Spinal cord (tissue), 9 donors: ENCODE measurements at regions not wholly inside any gene's neighbourhood (a gene's known extent, or its start where the extent isn't known, plus 50 kb on each side); places are given as distances from the start of the nearest gene placed in this dataset.

Experiments used
- DNase-seq, 6 donors: peaks; one replicate each; pipeline versions ENCODE4 v3.0.0 to v3.0.0-alpha.2; 2013 to 2015; ENCODE audit warnings: low spot score in 6 of 6, low read depth in 4 of 6
- H3K27ac ChIP-seq: one replicate; pipeline ENCODE4 v1.5.1; 2013; ENCODE audit warnings: low read depth, low read length, control low read depth
- H3K27me3 ChIP-seq: one replicate; pipeline ENCODE4 v1.6.1; 2013; ENCODE audit warnings: low read length; ENCODE audit not compliant: control insufficient read depth, insufficient read depth
- H3K36me3 ChIP-seq: one replicate; pipeline ENCODE4 v1.6.1; 2013; ENCODE audit warnings: low read length; ENCODE audit not compliant: control insufficient read depth, insufficient read depth
- H3K4me1 ChIP-seq: one replicate; pipeline ENCODE4 v1.6.1; 2013; ENCODE audit warnings: low read length; ENCODE audit not compliant: control insufficient read depth, insufficient read depth
- H3K4me3 ChIP-seq: one replicate; pipeline ENCODE4 v1.5.1; 2013; ENCODE audit warnings: low read depth, low read length, control low read depth
- H3K9me3 ChIP-seq: one replicate; pipeline ENCODE4 v1.6.1; 2013; ENCODE audit warnings: low read length; ENCODE audit not compliant: control insufficient read depth, insufficient read depth
- WGBS: methylation state at CpG from one replicate; pipeline ENCODE4 v1.1.5; 2013; ENCODE audit warnings: missing lambda C conversion rate; ENCODE audit not compliant: insufficient coverage; 5-methylcytosine and 5-hydroxymethylcytosine counted together
- donor health status: healthy.

DNA sequence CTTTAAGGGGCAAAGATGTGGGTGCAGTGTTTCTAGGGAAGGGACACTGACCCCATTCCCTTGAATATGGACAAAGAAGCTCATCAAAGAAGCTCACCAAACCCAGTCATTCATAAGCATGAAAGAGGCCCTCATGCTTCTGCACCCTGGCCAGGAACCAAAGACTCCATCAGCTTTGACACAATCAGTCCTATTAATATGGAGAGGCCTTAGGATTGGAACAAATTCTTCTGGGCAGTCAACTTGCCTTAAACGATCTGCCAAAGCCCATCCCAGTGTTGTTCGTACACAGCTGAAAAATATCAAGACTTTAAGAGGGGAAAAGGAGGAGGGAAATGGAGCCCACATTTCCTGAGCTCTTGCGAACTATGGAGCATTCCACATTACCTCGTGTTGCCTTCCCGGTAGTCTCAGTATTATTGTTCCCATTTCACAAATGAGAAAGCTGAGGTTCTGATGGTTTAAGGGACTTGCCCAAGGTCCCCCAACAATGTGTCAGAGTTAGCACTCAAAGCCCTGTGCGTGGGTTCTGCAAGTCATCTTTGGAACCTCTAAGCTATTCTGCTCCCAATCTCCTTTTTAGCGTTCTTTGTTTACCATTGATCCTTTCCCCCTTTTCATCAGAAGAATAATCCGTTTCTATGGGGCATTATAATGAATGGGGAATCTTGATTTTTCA lies 161.9 kb downstream of the ZBTB18 start:
- Histone ChIP-seq H3K4me3 (no peak overlapping the region), H3K27me3 (no peaks in the 10 kb centered on the region), H3K9me3 (no peaks in the 10 kb centered on the region), H3K4me1 (peaks cover 6% of the 10 kb centered on the region), H3K27ac (no peak overlapping the region), H3K36me3 (no peaks in the 10 kb centered on the region)
- DNase-seq = peak in 1 of 6 donors; percentile 46
- 87% methylated on average over 5 of the region's 8 CpGs for WGBS

DNA sequence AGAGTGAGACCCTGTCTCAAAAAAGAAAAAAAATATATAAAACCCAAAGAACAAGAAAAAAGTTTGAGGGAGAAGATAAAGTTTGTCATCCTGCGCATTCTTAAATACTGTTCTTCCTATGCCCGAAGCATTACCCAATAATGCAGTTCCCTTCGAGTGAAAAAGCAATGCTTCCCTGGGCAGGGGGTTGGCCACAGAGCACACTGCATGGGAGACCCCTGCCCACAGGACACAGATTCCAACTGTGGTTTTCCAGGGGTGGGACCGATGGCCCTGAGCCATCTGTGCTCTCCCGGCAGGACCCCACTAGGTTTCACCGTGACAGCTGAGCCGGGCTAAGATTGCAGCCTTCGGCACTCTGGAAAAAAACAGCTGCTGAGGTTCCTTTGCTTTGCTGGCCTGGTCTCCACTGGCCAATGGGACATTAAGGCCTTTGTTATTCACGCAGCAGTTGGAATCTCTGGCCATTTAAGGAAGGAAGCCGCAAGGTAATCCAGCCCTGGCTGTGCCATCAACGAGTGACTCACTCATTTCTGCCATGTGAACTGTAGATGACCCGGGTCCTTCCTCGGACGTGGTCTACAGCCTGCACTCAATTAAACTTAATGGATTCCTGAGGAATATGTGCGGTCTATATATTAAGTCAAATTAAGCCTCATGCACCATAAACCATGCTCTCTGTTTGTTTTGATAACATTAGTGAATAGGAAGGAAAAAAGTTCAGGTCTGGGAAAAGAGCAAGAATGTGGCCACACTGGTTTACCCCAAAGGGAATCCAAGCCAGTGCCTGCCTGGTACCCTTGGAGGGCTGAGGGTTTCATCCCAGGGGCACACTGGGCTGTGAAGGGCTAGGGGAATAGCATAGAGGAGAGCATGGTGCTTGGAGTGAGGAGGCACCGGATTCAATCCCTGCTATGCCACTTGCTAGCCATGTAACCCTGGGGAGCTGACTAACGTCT lies 163.2 kb downstream of the ZBTB18 start:
- WGBS = 77% methylated on average over 12 of the region's 17 CpGs
- peak in 1 of 6 donors; percentile 34 for DNase-seq
- Histone ChIP-seq H3K27ac (no peak overlapping the region), H3K4me1 (peaks cover 11% of the 10 kb centered on the region), H3K9me3 (no peaks in the 10 kb centered on the region), H3K36me3 (no peaks in the 10 kb centered on the region), H3K27me3 (no peaks in the 10 kb centered on the region), H3K4me3 (no peak overlapping the region)

DNA sequence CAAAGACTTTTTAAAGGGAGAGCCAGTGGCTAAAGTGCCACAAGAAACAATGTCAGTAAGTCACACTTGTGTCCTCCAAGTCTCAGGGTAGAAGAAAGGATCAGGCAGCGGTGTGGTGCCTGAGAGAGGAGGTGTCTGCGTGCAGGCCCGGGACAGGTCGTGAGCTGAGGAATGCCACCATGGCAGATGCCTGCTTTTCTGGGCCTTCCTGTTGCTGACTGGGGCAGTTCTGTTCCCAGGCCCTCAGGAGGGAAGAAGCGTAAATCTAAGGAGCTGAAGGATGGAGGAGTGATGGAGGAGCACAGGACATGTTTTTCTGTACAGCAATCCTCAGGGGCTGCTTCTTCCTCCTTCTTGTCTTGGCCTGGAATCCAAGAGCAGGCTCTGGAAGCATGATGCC lies 165.8 kb downstream of the ZBTB18 start:
- H3K27me3 ChIP-seq = no peaks in the 10 kb centered on the region
- H3K36me3 ChIP-seq = no peaks in the 10 kb centered on the region
- H3K4me3 ChIP-seq = no peak overlapping the region
- H3K9me3 ChIP-seq = no peaks in the 10 kb centered on the region
- no peak overlapping the region for H3K27ac ChIP-seq
- no peak for DNase-seq
- 91% methylated on average over 5 of the region's 5 CpGs for WGBS
- H3K4me1 ChIP-seq = peaks cover 11% of the 10 kb centered on the region

DNA sequence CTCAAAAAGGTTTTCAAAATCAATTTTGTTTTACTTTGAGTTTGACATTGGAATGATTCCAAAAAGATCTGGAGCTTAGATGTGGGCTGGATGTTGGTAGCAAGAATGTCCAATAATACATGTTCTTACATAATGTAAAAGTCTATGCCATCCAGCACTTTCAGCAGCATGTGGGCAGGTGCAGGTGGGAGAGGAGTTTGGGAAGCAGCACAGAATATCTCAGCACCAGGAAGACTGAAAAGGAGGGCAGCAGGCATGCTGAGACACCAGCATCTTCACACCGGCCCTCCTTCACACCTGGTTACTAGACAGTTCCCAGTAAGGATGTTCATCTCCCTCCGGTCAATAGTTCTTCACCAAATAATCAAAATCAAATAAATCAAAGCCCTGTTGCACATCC lies 166.6 kb downstream of the ZBTB18 start:
- 100% methylated on average over 2 of the region's 2 CpGs for WGBS
- H3K4me1 ChIP-seq = peaks cover 11% of the 10 kb centered on the region
- no peak overlapping the region for H3K27ac ChIP-seq
- H3K4me3 ChIP-seq = no peak overlapping the region
- DNase-seq = no peak
- H3K9me3 ChIP-seq = no peaks in the 10 kb centered on the region
- H3K27me3 ChIP-seq = peaks cover under 1% of the 10 kb centered on the region
- no peaks in the 10 kb centered on the region for H3K36me3 ChIP-seq

DNA sequence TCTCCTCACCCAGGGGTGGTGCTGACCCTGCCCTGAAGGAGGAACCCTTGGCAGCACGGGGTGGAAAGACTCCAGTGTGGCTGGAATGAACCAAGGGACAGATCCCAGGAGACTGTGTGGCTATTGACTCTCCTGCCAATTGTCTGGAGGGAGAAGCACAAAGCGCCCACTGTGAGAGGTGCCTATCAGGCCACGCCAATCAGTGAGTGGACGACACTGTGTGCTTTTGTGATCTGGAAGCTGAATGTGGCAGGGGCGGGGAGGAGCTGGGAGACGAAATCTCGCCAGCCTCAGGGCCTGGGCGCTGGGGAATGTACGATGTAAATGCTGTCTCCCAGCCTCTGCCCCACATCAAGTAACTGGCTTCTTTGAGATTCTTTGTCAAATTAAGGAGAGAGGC lies 167.1 kb downstream of the ZBTB18 start:
- no peak overlapping the region for H3K4me3 ChIP-seq
- no peaks in the 10 kb centered on the region for H3K9me3 ChIP-seq
- H3K27me3 ChIP-seq = peaks cover 2% of the 10 kb centered on the region
- DNase-seq = peak in 1 of 6 donors; percentile 43
- H3K27ac ChIP-seq = no peak overlapping the region
- peaks cover 11% of the 10 kb centered on the region for H3K4me1 ChIP-seq
- H3K36me3 ChIP-seq = no peaks in the 10 kb centered on the region
- 45% methylated on average over 5 of the region's 9 CpGs for WGBS

DNA sequence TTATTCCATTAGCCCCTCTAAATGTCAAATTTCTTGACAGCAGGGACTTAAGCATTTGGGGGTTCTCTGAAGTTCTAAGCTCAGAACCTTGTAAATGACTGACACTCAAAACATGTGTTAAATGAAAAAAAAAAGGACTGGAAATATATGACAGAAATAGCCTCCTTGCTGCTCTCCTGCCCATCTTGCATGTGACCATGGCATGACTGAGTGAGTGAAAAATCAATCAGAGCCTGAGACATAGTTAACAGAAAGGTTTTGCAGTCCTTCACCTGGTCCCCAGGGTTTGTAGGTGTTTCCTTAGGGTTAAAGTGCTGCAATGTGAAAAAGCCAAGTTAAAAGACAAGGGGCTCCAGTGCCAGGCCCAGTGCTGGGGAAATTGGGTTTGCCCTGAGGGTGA lies 168.1 kb downstream of the ZBTB18 start:
- Histone ChIP-seq H3K9me3 (no peaks in the 10 kb centered on the region), H3K4me3 (no peak overlapping the region), H3K27me3 (peaks cover 2% of the 10 kb centered on the region), H3K4me1 (peaks cover 9% of the 10 kb centered on the region), H3K36me3 (no peaks in the 10 kb centered on the region), H3K27ac (no peak overlapping the region)
- no peak for DNase-seq

DNA sequence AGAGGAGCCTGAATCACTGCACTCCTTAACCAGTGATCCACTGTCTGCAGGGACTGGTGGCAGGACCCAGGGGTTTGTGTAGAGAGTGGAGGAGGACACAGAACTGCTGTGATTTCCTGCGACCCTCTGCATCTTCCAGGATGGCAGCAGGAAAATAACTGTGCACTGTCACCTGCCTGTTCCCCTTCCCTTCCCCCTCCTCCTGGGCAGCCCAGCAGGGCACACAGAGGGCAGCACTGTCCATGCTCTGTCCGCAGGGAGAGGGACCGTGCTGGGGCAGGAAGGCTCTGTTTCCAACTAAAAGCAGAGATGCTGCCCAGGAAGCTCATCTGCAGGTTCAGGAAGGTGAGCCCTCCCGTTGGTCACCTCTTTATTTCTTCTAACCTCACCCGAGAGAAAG lies 168.7 kb downstream of the ZBTB18 start:
- DNase-seq = no peak
- no peak overlapping the region for H3K27ac ChIP-seq
- no peak overlapping the region for H3K4me3 ChIP-seq
- no peaks in the 10 kb centered on the region for H3K36me3 ChIP-seq
- 48% methylated on average over 2 of the region's 5 CpGs for WGBS
- peaks cover 2% of the 10 kb centered on the region for H3K27me3 ChIP-seq
- H3K4me1 ChIP-seq = peaks cover 5% of the 10 kb centered on the region
- H3K9me3 ChIP-seq = no peaks in the 10 kb centered on the region

DNA sequence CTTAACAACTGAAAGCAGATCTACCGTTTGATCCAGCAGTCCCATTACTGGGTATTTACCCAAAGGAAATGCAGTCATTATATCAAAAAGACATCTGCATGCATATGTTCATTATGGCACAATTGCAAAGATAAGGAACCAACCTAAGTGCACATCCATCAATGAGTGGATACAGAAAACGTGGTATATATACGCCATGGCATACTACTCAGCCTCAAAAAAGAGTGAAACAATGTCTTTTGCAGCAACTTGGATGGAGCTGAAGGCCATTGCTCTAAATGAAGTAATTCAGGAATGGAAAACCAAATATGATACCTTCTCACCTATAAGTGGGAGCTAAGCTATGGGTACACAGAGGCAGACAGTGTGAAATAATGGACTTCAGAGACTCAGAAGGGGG lies 169.3 kb downstream of the ZBTB18 start:
- Histone ChIP-seq H3K27ac (no peak overlapping the region), H3K4me1 (peaks cover 5% of the 10 kb centered on the region)
- WGBS = 0% methylated on average over 1 of the region's 3 CpGs

DNA sequence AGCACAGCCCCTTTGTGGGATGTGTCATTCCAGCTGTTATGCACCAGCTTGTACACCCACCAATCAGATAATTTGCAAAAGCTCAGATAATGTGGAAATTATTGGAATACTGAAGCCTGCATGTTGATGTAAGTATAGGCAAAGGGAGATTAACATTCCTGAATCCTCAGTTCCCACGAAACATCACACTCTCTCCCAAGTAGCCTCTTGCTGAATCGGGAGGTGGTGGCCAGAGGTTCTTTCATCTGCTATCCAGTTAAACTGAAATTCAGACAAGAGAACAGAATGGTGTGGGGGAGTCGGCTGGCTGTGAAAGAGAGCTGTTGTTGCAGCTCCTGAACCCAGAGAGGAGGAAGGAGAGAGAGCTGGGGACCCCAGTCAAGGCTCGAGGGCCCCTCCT lies 170.9 kb downstream of the ZBTB18 start:
- Histone ChIP-seq H3K36me3 (no peaks in the 10 kb centered on the region), H3K27ac (no peak overlapping the region), H3K4me1 (peaks cover 5% of the 10 kb centered on the region), H3K27me3 (peaks cover 2% of the 10 kb centered on the region), H3K4me3 (no peak overlapping the region), H3K9me3 (no peaks in the 10 kb centered on the region)
- WGBS = 45% methylated on average over 2 of the region's 4 CpGs
- DNase-seq = no peak

More for the DNA sequence above, 169.3 kb downstream of the ZBTB18 start:
- Histone ChIP-seq H3K27me3 (peaks cover 2% of the 10 kb centered on the region), H3K36me3 (no peaks in the 10 kb centered on the region), H3K4me3 (no peak overlapping the region), H3K9me3 (no peaks in the 10 kb centered on the region)
- DNase-seq = no peak
